ENCODE measurements at regions not wholly inside any gene's neighbourhood (a gene's known extent, or its start where the extent isn't known, plus 50 kb on each side); places are given as distances from the start of the nearest gene placed in this dataset.

DNA sequence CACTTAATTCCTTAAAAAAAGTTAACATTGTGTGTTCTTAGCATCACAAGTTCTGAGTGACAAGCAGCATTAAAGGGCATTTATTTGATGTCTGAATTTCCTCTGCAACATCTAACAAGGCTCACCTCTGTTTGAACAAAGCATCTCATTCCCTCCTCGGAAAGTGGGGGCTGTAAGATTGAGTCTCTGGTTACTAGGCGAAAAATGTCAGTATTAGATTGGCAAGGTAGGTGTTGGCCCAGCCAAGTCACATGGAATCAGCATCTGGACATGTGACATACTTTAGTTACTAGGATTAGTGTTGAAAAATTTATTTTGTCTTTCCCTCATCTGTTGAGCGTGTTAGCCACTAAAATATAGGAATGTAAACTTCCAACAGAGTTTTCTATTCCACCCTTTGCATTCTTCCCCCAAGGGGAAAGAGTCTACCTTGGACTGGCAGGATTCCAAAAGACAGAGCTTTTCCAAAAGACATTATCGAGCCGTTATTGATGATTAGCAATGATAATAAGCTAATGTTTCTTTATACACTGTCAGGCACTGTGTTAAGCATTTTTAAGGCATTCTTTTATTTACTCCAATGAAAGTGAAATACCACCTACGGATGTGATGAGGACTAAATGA, 194.9 kb upstream of the BTG1 start:
- TF ChIP-seq, protein P1, sequence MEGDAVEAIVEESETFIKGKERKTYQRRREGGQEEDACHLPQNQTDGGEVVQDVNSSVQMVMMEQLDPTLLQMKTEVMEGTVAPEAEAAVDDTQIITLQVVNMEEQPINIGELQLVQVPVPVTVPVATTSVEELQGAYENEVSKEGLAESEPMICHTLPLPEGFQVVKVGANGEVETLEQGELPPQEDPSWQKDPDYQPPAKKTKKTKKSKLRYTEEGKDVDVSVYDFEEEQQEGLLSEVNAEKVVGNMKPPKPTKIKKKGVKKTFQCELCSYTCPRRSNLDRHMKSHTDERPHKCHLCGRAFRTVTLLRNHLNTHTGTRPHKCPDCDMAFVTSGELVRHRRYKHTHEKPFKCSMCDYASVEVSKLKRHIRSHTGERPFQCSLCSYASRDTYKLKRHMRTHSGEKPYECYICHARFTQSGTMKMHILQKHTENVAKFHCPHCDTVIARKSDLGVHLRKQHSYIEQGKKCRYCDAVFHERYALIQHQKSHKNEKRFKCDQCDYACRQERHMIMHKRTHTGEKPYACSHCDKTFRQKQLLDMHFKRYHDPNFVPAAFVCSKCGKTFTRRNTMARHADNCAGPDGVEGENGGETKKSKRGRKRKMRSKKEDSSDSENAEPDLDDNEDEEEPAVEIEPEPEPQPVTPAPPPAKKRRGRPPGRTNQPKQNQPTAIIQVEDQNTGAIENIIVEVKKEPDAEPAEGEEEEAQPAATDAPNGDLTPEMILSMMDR (IDR thresholded peaks at IDR 0.05), result no peak
- TF ChIP-seq EZH2 (IDR thresholded peaks at IDR 0.05) (no peak), EZH2phosphoT487 (IDR thresholded peaks at IDR 0.05) (no peak)
- no peak overlapping the region for H3K4me3 Mint-ChIP-seq
- H3K4me1 Mint-ChIP-seq, result no peaks in the 10 kb centered on the region
- DNase-seq (ENCODE audit: low spot score), result no peak
- Histone ChIP-seq H3K4me1 (no peaks in the 10 kb centered on the region), H3K27me3 (no peaks in the 10 kb centered on the region), H3K4me2 (no peak overlapping the region), H2AFZ (replicated peaks) (no peak overlapping the region), H3K4me3 (no peak overlapping the region), H3F3A (ENCODE audit: low read depth) (no peaks in the 10 kb centered on the region), H3K9me3 (ENCODE audit: low read depth) (no peaks in the 10 kb centered on the region), H3K36me3 (no peaks in the 10 kb centered on the region), H3K27ac (no peak overlapping the region), H4K20me1 (ENCODE audit: low read depth) (no peaks in the 10 kb centered on the region), H3K79me2 (ENCODE audit: low read depth) (no peaks in the 10 kb centered on the region), H3K9ac (no peak overlapping the region)
- no peak overlapping the region for H3K27ac Mint-ChIP-seq
- H3K36me3 Mint-ChIP-seq, result no peaks in the 10 kb centered on the region
- peaks cover 6% of the 10 kb centered on the region for H3K27me3 Mint-ChIP-seq (ENCODE audit: insufficient read depth, low read depth)
- no peaks in the 10 kb centered on the region for H3K9me3 Mint-ChIP-seq

DNA sequence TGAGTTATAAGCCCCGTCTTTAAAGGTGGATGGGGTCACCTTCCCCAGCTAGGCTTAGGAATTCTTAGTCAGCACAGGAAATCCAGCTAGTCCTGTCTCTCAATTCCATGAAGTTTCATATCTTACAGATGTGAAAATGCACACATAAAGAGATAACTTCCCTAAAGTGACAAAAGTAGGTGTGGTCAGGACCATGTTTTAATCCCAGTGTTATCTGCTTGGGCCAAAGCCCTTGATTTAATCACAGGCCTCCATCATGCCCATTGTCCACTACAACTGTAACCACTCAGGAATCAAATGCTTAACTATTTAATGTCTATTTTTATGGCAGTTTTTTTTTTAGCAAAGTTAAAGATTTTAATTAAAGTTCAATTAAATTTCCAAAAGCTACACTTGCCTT, 194.4 kb upstream of the BTG1 start:
- H3K4me2 ChIP-seq, result no peak overlapping the region
- no peaks in the 10 kb centered on the region for H3K4me1 Mint-ChIP-seq
- no peak overlapping the region for H2AFZ ChIP-seq (replicated peaks)
- no peak overlapping the region for H3K4me3 Mint-ChIP-seq
- H3K27me3 Mint-ChIP-seq (ENCODE audit: insufficient read depth, low read depth), result peaks cover 3% of the 10 kb centered on the region
- no peak for DNase-seq (ENCODE audit: low spot score)
- no peak overlapping the region for H3K27ac Mint-ChIP-seq
- H4K20me1 ChIP-seq (ENCODE audit: low read depth), result no peaks in the 10 kb centered on the region
- H3K27me3 ChIP-seq, result no peaks in the 10 kb centered on the region
- H3K9me3 Mint-ChIP-seq, result no peaks in the 10 kb centered on the region
- TF ChIP-seq, protein P1 (IDR thresholded peaks at IDR 0.05), result no peak
- no peak for TF ChIP-seq EZH2 (IDR thresholded peaks at IDR 0.05)
- no peak for TF ChIP-seq EZH2phosphoT487 (IDR thresholded peaks at IDR 0.05)
- H3K79me2 ChIP-seq (ENCODE audit: low read depth), result no peaks in the 10 kb centered on the region
- H3K4me3 ChIP-seq, result no peak overlapping the region
- H3K9me3 ChIP-seq (ENCODE audit: low read depth), result no peaks in the 10 kb centered on the region
- no peaks in the 10 kb centered on the region for H3K36me3 Mint-ChIP-seq
- no peaks in the 10 kb centered on the region for H3K4me1 ChIP-seq
- H3K9ac ChIP-seq, result no peak overlapping the region
- no peak overlapping the region for H3K27ac ChIP-seq
- H3F3A ChIP-seq (ENCODE audit: low read depth), result no peaks in the 10 kb centered on the region
- no peaks in the 10 kb centered on the region for H3K36me3 ChIP-seq

DNA sequence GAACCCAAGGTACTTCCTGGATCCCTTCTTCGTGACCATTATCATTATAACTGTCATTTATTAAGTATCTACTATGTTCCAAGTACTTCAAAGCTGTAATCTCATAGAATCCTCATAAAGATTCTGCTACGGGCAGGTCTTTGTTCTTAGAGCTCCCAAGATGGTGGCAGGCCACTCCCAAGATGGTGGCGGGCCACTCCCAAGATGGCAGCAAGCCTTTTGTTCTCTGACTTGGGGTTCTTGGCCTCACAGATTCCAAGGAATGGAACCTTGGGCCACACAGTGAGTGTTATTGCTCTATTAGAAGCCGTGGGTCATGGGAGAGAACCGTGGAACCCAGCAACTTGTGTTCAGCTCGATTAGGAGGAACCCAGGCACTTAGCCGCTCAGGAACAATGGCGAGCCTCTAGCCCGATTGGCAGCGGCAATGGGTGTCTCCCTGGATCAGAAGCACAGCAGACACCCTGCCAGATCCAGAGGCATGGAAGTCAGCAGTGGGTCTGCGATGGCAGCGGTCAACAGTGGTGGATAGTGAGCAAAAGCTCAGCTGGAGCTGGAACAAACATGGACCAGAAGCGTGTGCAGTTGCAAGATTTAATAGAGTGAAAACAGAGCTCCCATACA, 193.7 kb upstream of the BTG1 start:
- Histone ChIP-seq H3K36me3 (no peaks in the 10 kb centered on the region), H4K20me1 (ENCODE audit: low read depth) (no peaks in the 10 kb centered on the region), H2AFZ (replicated peaks) (no peak overlapping the region), H3K27me3 (no peaks in the 10 kb centered on the region), H3K9me3 (ENCODE audit: low read depth) (no peaks in the 10 kb centered on the region), H3K27ac (no peak overlapping the region), H3K4me2 (no peak overlapping the region), H3F3A (ENCODE audit: low read depth) (no peaks in the 10 kb centered on the region), H3K4me1 (no peaks in the 10 kb centered on the region), H3K9ac (no peak overlapping the region), H3K4me3 (no peak overlapping the region), H3K79me2 (ENCODE audit: low read depth) (no peaks in the 10 kb centered on the region)
- Mint-ChIP-seq H3K27me3 (ENCODE audit: insufficient read depth, low read depth) (peaks cover 3% of the 10 kb centered on the region), H3K4me3 (no peak overlapping the region), H3K36me3 (no peaks in the 10 kb centered on the region), H3K27ac (peak overlapping the region; percentile 60), H3K9me3 (no peaks in the 10 kb centered on the region), H3K4me1 (no peaks in the 10 kb centered on the region)
- DNase-seq (ENCODE audit: low spot score), result no peak
- TF ChIP-seq EZH2 (IDR thresholded peaks at IDR 0.05), result no peak
- no peak for TF ChIP-seq EZH2phosphoT487 (IDR thresholded peaks at IDR 0.05)
- TF ChIP-seq, protein P1 (IDR thresholded peaks at IDR 0.05), result no peak

Measured in neural progenitor cell (in vitro differentiated cells).